B cell (primary cell): ENCODE measurements at regions not wholly inside any gene's neighbourhood (a gene's known extent, or its start where the extent isn't known, plus 50 kb on each side); places are given as distances from the start of the nearest gene placed in this dataset.
"Not testable (repeated sequence)": the region's sequence is repeated elsewhere in the genome, so short reads cannot be mapped to it uniquely, and the experiment has no call there.

Experiments
- ATAC-seq: fragments of 200-7000 bp; cut with Tn5 transposase; one replicate; pipeline ENCODE4 v1.10.0; 2021; ENCODE audit warnings: low read depth, mild to moderate bottlenecking, moderate number of reproducible peaks, moderate library complexity
- CTCF ChIA-PET: fragments of 350-600 bp; sonication (Branson Sonifier 250); formaldehyde crosslinking; loops from one replicate; lab custom pipeline; 2021; ENCODE audit warnings: antibody characterized with exemption, inconsistent platforms; lab: Charles Lee
- POLR2A ChIA-PET: fragments of 350-600 bp; sonication (Branson Sonifier 250); formaldehyde crosslinking; loops from one replicate; lab custom pipeline; 2021; ENCODE audit warnings: antibody characterized with exemption; lab: Charles Lee
- DNase-seq: peaks from one replicate; pipeline ENCODE4 v3.0.0; 2013
- H2AFZ ChIP-seq: 2 replicates; pipeline ENCODE4 v1.6.1; 2012; ENCODE audit warnings: mild to moderate bottlenecking, low read depth, low read length; ENCODE audit not compliant: insufficient read depth, poor library complexity, severe bottlenecking
- H3K27ac ChIP-seq, 2 donors: 1 replicate in 1 of 2; 2 replicates in 1 of 2; pipeline ENCODE4 v1.5.1; 2012 to 2013; ENCODE audit warnings: low read length in 2 of 2, mild to moderate bottlenecking in 2 of 2, moderate library complexity in 1 of 2
- H3K27me3 ChIP-seq, 4 experiments: fragments of 200-600 bp in 1 of 4; sonication (generic) in 1 of 4; replicated peaks in 1 of 4; 1 replicate in 2 of 4; 2 replicates in 2 of 4; pipeline versions ENCODE4 v1.6.1 to v1.7.0; 2013 to 2016; ENCODE audit warnings: low read length in 3 of 4, mild to moderate bottlenecking in 2 of 4, mixed read lengths in 1 of 4, moderate library complexity in 1 of 4; ENCODE audit not compliant: insufficient read depth in 4 of 4, control insufficient read depth in 3 of 4; ENCODE audit errors: control extremely low read depth in 1 of 4
- H3K36me3 ChIP-seq, 2 experiments: replicated peaks in 1 of 2; 1 replicate in 1 of 2; 2 replicates in 1 of 2; pipeline versions ENCODE4 v1.6.1 to v1.7.1; 2013; ENCODE audit warnings: low read length in 1 of 2; ENCODE audit not compliant: insufficient read depth in 2 of 2, control insufficient read depth in 1 of 2; ENCODE audit errors: control extremely low read depth in 1 of 2, extremely low read depth in 1 of 2
- H3K4me1 ChIP-seq, 2 donors: fragments of 200-600 bp in 1 of 2; sonication (generic) in 1 of 2; 1 replicate in 1 of 2; 2 replicates in 1 of 2; pipeline versions ENCODE4 v1.5.1 to v1.6.1; 2013 to 2017; ENCODE audit warnings: low read length in 2 of 2; ENCODE audit not compliant: control insufficient read depth in 2 of 2, insufficient read depth in 2 of 2
- H3K4me2 ChIP-seq: replicated peaks from 2 replicates; pipeline ENCODE3; 2012; ENCODE audit warnings: mild to moderate bottlenecking, low read depth, low read length; ENCODE audit not compliant: poor library complexity, severe bottlenecking
- H3K4me3 ChIP-seq, 5 experiments: fragments of 200-600 bp in 1 of 5; sonication (generic) in 1 of 5; 1 replicate in 3 of 5; 2 replicates in 2 of 5; pipeline versions ENCODE4 v1.5.1 to v1.7.0; 2011 to 2016; ENCODE audit warnings: low read length in 4 of 5, mild to moderate bottlenecking in 4 of 5, low read depth in 2 of 5, control low read depth in 1 of 5, moderate library complexity in 1 of 5; ENCODE audit not compliant: insufficient read depth in 1 of 5; ENCODE audit errors: control extremely low read depth in 1 of 5, extremely low read depth in 1 of 5
- H3K79me2 ChIP-seq: fragments of 200-600 bp; sonication (generic); one replicate; pipeline ENCODE4 v1.6.0; 2016; ENCODE audit warnings: low read length; ENCODE audit not compliant: control insufficient read depth, insufficient read depth
- H3K9ac ChIP-seq: fragments of 200-600 bp; sonication (generic); 2 replicates; pipeline ENCODE4 v1.6.1; 2017; ENCODE audit warnings: mild to moderate bottlenecking, low read length, moderate library complexity
- H3K9me3 ChIP-seq, 3 donors: one replicate each; pipeline versions ENCODE4 v1.6.1 to v1.7.1; 2013; ENCODE audit warnings: low read length in 2 of 3; ENCODE audit not compliant: control insufficient read depth in 2 of 3, insufficient read depth in 1 of 3; ENCODE audit errors: control extremely low read depth in 1 of 3
- H4K20me1 ChIP-seq: 2 replicates; pipeline ENCODE4 v1.6.0; 2012; ENCODE audit warnings: mild to moderate bottlenecking, low read length; ENCODE audit not compliant: insufficient read depth, control insufficient read depth, poor library complexity, severe bottlenecking
- H3K27ac Mint-ChIP-seq: one replicate; pipeline ENCODE4 v1.8.0; 2021; ENCODE audit warnings: mixed read lengths
- H3K27me3 Mint-ChIP-seq: one replicate; pipeline ENCODE4 v1.8.0; 2021; ENCODE audit warnings: mixed read lengths
- H3K4me1 Mint-ChIP-seq: one replicate; pipeline ENCODE4 v1.8.0; 2021; ENCODE audit warnings: mixed read lengths
- H3K4me3 Mint-ChIP-seq: one replicate; pipeline ENCODE4 v1.8.0; 2021; ENCODE audit warnings: mixed read lengths
- H3K9me3 Mint-ChIP-seq: one replicate; pipeline ENCODE4 v1.8.0; 2022; ENCODE audit warnings: mixed read lengths; ENCODE audit not compliant: insufficient read depth
- EZH2 ChIP-seq: IDR thresholded peaks from 2 replicates; pipeline ENCODE4 v1.6.1; 2012; ENCODE audit warnings: borderline replicate concordance, low read depth, mild to moderate bottlenecking, moderate library complexity, low read length; ENCODE audit not compliant: insufficient read depth, poor library complexity, severe bottlenecking
- WGBS: methylation state at CpG from one replicate; pipeline ENCODE4 v1.1.5; 2013; ENCODE audit warnings: missing lambda C conversion rate; ENCODE audit not compliant: insufficient coverage; 5-methylcytosine and 5-hydroxymethylcytosine counted together
- intact Hi-C: fragments of 100-400 bp; cut with micrococcal nuclease; formaldehyde crosslinking; loops from one replicate; pipeline ENCODE4 v1.10.0; 2022
- TF ChIP-seq, protein P1 (sequence below): fragments of 200-600 bp; IDR thresholded peaks from one replicate; pipeline ENCODE4 v1.8.0; 2022; ENCODE audit warnings: antibody characterized with exemption, mild to moderate bottlenecking

DNA sequence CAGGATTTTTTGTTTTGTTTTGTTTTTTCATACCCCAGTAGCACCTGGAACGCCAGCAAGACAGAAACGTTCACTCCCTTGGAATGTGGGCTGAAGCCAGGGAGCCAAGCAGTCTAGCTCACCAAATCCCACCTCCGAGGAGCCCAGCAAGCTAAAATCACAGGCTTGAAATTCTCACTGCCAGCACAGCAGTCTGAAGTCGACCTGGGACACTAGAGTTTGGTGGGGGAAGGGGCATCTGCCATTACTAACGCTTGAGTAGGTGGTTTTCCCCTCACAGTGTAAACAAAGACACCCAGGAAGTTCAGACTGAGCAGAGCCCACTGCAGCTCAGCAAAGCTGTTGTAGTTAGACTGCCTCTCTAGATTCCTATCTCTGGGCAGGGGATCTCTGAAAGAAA is 99.6 kb upstream of the FGF16 start:
- H2AFZ ChIP-seq, result no peak overlapping the region
- H3K4me3 ChIP-seq, result no peak overlapping the region
- Mint-ChIP-seq H3K27me3 (no peaks in the 10 kb centered on the region), H3K4me3 (no peak overlapping the region), H3K9me3 (peaks cover 4% of the 10 kb centered on the region), H3K27ac (no peak overlapping the region), H3K4me1 (no peaks in the 10 kb centered on the region)
- no peak overlapping the region for H3K27ac ChIP-seq
- no peaks in the 10 kb centered on the region for H4K20me1 ChIP-seq
- H3K9me3 ChIP-seq, result no peaks in the 10 kb centered on the region
- no peak overlapping the region for H3K9ac ChIP-seq
- POLR2A ChIA-PET, result no interaction called here
- ATAC-seq, result no peak
- intact Hi-C loops, result no loop called here
- H3K36me3 ChIP-seq, result no peaks in the 10 kb centered on the region
- H3K27me3 ChIP-seq, result no peaks in the 10 kb centered on the region
- TF ChIP-seq, protein P1, sequence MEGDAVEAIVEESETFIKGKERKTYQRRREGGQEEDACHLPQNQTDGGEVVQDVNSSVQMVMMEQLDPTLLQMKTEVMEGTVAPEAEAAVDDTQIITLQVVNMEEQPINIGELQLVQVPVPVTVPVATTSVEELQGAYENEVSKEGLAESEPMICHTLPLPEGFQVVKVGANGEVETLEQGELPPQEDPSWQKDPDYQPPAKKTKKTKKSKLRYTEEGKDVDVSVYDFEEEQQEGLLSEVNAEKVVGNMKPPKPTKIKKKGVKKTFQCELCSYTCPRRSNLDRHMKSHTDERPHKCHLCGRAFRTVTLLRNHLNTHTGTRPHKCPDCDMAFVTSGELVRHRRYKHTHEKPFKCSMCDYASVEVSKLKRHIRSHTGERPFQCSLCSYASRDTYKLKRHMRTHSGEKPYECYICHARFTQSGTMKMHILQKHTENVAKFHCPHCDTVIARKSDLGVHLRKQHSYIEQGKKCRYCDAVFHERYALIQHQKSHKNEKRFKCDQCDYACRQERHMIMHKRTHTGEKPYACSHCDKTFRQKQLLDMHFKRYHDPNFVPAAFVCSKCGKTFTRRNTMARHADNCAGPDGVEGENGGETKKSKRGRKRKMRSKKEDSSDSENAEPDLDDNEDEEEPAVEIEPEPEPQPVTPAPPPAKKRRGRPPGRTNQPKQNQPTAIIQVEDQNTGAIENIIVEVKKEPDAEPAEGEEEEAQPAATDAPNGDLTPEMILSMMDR, result no peak
- no peak for TF ChIP-seq EZH2
- H3K79me2 ChIP-seq, result no peaks in the 10 kb centered on the region
- no peak overlapping the region for H3K4me2 ChIP-seq
- no peaks in the 10 kb centered on the region for H3K4me1 ChIP-seq
- WGBS, result no CpG with 5 or more reads among the region's 5 CpGs
- CTCF ChIA-PET, result no interaction called here
- no peak for DNase-seq

GRCh38 chrX:77389891-77390290 is 57.3 kb upstream of the FGF16 start:
- no peaks in the 10 kb centered on the region for H3K27me3 Mint-ChIP-seq
- no peaks in the 10 kb centered on the region for H3K9me3 ChIP-seq
- H3K9me3 Mint-ChIP-seq, result no peaks in the 10 kb centered on the region
- no peak overlapping the region for H3K27ac Mint-ChIP-seq
- no peak overlapping the region for H3K4me3 ChIP-seq
- no peak overlapping the region for H2AFZ ChIP-seq
- POLR2A ChIA-PET, result no interaction called here
- no peak for TF ChIP-seq EZH2
- TF ChIP-seq, protein P1, result no peak
- CTCF ChIA-PET, result no interaction called here
- no peaks in the 10 kb centered on the region for H3K4me1 Mint-ChIP-seq
- H4K20me1 ChIP-seq, result no peaks in the 10 kb centered on the region
- H3K4me1 ChIP-seq, result no peaks in the 10 kb centered on the region
- intact Hi-C loops, result no loop called here
- DNase-seq (no peak), ATAC-seq (no peak)
- WGBS, result no CpG with 5 or more reads among the region's 2 CpGs
- H3K36me3 ChIP-seq, result no peaks in the 10 kb centered on the region
- H3K79me2 ChIP-seq, result no peaks in the 10 kb centered on the region
- H3K9ac ChIP-seq, result no peak overlapping the region
- no peak overlapping the region for H3K4me2 ChIP-seq
- no peaks in the 10 kb centered on the region for H3K27me3 ChIP-seq
- H3K4me3 Mint-ChIP-seq, result no peak overlapping the region
- no peak overlapping the region for H3K27ac ChIP-seq

DNA sequence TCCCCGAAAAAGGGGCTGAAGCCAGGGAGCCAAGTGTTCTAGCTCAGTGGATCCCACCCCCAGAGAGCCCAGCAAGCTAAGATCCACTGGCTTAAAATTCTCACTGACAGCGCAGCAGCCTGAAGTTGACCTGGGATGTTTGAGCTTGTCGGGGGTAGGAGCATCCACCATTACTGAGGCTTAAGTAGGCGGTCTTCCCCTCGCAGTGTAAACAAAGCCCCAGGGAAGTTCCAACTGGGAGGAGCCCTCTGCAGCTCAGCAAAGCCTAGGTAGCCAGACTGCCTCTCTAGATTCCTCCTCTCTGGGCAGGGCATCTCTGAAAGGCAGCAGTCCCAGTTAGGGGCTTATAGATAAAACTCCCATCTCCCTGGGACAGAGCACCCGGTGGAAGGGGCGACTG is 56.8 kb upstream of the FGF16 start:
- H3K27ac ChIP-seq, H4K20me1 ChIP-seq, H3K9me3 ChIP-seq, H3K4me3 ChIP-seq, H3K36me3 ChIP-seq, H3K4me1 Mint-ChIP-seq, H3K27me3 Mint-ChIP-seq, H3K4me2 ChIP-seq, POLR2A ChIA-PET, CTCF ChIA-PET, DNase-seq, ATAC-seq, H3K9me3 Mint-ChIP-seq, H3K4me1 ChIP-seq, H3K4me3 Mint-ChIP-seq, H3K79me2 ChIP-seq, H3K9ac ChIP-seq, intact Hi-C loops, H3K27ac Mint-ChIP-seq, H2AFZ ChIP-seq, H3K27me3 ChIP-seq: not testable (repeated sequence)
- 93% methylated on average over 3 of the region's 7 CpGs for WGBS
